ENCODE measurements at regions not wholly inside any gene's neighbourhood (a gene's known extent, or its start where the extent isn't known, plus 50 kb on each side); places are given as distances from the start of the nearest gene placed in this dataset.

DNA sequence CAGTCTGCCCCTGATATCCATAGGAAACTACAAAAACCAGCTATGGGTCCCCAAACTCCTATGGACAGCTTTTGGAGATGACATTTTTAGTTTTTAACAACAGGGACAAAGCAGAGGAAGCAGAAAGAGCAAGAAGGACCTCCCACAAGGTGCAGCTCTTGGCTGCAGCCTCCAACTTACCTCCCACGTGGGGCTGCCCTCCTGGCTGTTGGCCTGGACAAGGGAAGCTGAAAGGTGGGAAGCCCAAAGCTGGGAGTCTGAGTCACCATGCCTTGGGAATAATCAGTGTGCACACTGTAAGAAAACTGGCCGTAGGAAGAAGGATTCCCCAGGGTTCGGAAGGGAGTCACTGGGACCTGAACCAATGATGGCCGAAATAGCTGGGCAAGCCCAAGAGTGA lies 51.8 kb upstream of the PAX1 start:
- DNase-seq, result no peak

- no peak for DNase-seq
These were observed 62.0 kb upstream of the PAX1 start for GRCh38 chr20:21643417-21643816.

GRCh38 chr20:21640556-21640955 lies 64.9 kb upstream of the PAX1 start:
- DNase-seq, result no peak

GRCh38 chr20:21633829-21634228 lies 71.6 kb upstream of the PAX1 start:
- DNase-seq, result no peak

- no peak for DNase-seq
These were observed 72.8 kb upstream of the PAX1 start for GRCh38 chr20:21632735-21633053.

- DNase-seq, result no peak
These were observed 73.3 kb upstream of the PAX1 start for GRCh38 chr20:21632031-21632734.

DNA sequence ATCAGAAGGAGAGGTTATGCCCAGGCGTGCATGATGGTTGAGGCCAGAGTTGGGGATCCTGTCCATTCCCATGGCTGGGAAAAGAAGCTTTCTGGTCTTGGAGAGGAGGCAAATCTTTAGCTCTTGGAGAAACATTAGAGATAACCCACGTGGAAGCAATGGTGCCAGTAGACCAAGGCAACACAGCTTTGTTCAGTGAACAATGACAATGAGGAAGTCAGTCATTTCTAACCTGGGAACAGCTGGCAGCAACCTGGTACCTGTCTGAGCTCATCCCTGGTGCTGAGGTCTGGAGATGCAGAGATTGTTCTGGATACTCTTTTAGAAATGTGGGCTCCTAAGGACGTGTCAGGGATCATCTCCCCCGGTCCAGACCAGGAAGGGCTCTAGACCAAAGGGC lies 76.7 kb upstream of the PAX1 start:
- DNase-seq, result no peak

DNA sequence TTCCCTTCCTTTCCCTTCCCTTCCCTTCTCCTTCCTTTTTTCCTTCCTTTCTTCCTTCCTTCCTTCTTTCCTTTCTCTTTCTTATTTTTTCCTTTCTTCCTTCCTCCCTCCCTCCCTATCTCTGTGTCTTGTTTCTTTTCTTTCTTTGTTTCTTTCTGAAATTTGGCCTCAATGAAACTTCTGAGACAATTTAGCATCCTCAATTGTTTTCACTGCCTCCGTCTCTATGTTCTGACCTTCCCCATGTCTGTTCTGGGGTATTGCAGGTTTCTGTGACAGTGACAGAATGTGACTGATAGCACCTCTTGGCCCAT lies 81.7 kb upstream of the PAX1 start:
- no peak for DNase-seq

- DNase-seq, result no peak
These were observed 82.2 kb upstream of the PAX1 start for GRCh38 chr20:21623074-21623780.

DNA sequence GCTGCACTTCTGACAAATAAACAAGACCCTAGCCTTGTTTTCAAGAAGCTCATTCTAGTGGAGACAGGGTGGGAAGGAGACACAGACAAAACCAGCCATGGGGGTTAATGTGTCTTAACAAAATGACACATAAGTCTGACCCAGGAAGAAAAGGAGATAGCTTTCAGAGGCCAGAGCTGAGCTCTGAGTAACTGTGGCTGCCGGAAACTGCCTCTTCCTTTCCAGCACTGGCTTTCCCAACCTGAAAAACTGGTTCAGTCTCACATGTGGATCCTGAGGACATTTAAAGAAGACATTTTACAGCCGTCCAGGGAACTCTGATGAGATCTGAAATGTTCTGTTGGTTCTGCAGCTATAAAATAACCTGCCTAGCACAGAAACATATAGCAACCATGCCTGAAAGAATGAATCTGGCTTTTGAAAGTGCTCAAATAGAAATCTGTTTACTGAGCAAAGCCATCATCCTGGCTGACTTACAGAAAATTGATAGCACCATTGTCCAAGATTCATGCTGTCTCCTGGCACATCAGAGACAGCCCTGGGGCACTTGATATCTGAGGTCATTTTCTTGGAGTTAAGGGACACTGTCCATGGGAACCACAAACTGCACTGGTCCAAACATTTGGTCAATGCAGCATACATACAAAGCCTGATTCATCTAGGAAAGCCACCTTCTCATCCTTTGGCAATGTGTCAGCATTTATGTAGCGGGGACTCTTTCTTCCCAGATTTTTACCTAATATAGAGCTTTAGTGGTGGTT lies 83.2 kb upstream of the PAX1 start:
- no peak for DNase-seq

- no peak for DNase-seq
These were observed 86.6 kb upstream of the PAX1 start for GRCh38 chr20:21618759-21619416.

DNA sequence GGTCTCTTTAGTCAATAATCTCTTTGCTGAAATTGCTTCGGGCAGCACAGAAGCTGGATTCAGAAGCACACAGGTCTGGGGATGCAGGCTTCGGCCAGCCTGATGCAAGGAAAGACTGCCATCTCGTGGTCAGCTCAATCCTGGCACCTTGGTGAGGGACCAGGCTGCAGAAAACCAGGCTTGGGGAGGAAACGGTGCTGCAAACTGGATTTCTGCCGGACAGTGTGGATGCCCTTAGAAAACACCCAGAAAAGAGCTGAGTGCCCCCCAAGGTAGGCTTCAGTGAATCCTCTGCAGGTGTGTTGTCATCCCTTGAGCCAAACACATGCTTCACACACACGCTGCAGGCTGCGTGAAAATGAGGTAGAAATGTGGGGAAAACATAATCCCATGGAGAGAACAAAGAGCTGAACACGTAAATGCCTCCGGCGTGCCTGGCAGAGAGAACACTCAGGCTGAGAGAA lies 89.8 kb upstream of the PAX1 start:
- DNase-seq, result no peak

DNA sequence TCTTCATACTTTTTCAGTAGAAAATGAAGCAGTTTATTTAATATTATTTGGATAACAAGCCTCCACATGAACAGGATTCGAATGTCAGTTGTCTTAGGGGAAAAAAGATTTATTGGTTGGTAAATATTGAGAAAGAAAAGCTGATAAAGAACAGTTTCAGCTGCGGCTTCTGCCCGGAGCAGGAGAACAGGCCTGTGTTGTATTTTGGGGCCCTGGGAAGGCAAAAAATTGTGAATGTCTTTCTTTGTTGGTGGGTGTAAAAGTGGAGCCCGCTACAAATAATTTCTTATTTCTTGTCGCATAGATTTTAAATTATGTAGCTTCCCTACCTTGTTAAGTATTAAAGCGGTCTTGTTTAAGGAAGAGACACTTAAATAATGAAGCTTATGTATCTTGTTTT lies 90.5 kb upstream of the PAX1 start:
- DNase-seq, result no peak

DNA sequence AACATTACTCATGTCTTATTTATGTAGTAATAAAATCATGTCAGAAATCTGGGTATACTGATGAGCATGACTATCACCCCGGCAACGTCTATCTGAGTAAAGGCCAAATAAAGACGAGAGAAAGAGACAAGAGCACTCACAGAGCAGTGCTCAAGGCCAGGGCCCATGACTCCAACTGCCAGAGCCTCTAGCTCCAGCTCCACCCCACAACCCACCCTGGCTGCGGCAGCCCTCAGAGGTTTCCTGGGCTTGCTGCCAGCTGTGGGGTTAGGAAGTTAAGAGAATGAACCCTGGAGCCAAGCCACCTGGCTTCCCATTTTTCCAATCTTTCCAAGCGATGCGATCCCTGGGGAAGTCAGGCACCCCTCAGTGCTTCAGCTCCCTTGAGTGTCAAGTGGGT lies 92.0 kb upstream of the PAX1 start:
- DNase-seq, result peak; percentile 45

GRCh38 chr20:21609981-21610380 lies 95.5 kb upstream of the PAX1 start:
- no peak for DNase-seq

- DNase-seq, result no peak
These were observed 95.4 kb upstream of the NKX2-2 start for GRCh38 chr20:21609221-21609620.

- no peak for DNase-seq
These were observed 94.9 kb upstream of the NKX2-2 start for GRCh38 chr20:21608777-21609176.

- DNase-seq, result peak; percentile 47
These were observed 94.3 kb upstream of the NKX2-2 start for GRCh38 chr20:21607971-21608725.

DNA sequence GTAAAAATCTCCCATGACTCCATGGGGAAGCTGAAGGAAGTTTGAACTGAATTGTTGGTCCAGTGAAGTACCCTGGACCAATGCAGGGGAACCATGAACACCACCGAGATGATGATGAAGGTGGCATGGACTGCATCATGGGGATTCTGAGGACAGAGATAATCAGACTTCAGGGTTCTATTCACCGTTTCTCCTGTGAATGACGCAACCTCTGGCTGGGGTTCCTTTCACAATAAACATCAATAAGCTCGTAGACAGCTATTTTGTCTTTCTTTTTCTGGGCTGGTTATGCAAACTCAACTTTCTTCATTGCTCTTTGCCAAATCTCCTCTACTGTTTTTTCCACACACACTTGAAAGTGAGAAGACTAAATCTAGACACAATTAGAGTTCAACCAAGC lies 87.9 kb upstream of the NKX2-2 start:
- DNase-seq, result no peak

DNA sequence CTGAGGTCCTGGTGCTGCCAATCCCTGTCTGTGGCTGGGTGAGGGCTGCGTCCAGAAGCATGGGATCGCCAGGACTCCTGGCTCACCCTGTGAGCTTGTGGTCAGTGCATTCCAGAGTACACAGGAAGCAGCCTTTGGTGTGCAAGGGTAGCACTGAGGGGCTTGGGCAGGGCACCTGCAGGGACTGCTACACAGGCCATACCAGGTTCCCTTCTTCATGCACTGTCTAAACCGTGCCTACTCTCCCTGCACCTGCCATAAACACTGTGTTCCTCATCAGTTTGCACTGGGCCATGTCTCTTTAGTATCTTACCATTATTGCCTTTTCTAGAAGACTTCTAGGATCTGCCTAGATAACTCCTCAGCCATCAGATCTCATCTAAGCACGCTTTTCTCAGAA lies 72.8 kb upstream of the NKX2-2 start:
- DNase-seq, result no peak

- DNase-seq, result peak; percentile 90
These were observed 69.8 kb upstream of the NKX2-2 start for GRCh38 chr20:21583486-21584168.

- DNase-seq, result no peak
These were observed 63.7 kb upstream of the NKX2-2 start for GRCh38 chr20:21577551-21577950.

Measured in NCI-H2081 treated with DMSO at 0.1 percent for 48 hours (cell line).